NCI-H345 (cell line): ENCODE measurements at regions not wholly inside any gene's neighbourhood (a gene's known extent, or its start where the extent isn't known, plus 50 kb on each side); places are given as distances from the start of the nearest gene placed in this dataset.

Experiments
- DNase-seq: peaks from one replicate; lab custom pipeline; 2025; lab: John Stamatoyannopoulos, UW

- no peak for DNase-seq
Observed at GRCh38 chr13:40168425-40169166, 497.8 kb downstream of the FOXO1 start.

- DNase-seq, result no peak
Observed at GRCh38 chr13:40169476-40169875, 497.0 kb downstream of the FOXO1 start.

DNA sequence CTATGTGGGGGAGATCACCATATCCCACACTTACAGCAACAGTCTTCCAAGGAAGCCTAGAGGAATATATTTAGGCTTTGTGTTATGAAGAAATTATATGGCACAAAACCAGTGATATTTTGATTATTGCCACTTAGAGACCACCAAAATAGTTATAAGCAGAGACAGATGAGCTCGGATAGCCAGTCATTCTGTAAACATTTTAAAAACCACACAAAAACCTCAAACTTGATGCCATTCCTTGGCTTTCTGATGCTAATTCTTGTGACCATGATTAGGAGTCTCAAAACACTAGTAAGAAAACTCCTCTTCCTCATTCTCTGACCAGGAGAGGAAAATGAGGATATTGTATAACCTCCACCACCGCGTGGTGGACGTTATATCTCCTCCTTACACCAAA, 496.4 kb downstream of the FOXO1 start:
- no peak for DNase-seq

- no peak for DNase-seq
Observed at GRCh38 chr13:40170982-40171381, 495.5 kb downstream of the FOXO1 start.

DNA sequence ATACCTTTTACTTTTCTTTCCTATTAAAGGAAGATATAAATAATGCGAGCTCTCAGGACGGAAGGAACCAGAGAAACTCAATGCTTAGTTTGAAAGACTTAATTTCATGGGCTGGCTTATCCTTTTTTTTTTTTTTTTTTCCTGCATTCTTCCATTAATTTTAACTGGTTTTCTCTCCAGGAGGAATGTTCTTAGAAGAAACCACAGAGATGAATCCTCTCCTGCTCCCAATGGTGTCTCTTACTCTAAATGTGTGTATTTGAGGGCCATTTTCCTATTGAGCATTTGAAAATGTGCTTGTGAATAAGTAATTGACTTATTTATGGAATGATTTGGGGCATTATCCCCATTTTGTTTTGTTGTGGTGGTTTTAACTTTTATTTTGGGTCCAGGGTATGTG, 494.9 kb downstream of the FOXO1 start:
- DNase-seq, result no peak

DNA sequence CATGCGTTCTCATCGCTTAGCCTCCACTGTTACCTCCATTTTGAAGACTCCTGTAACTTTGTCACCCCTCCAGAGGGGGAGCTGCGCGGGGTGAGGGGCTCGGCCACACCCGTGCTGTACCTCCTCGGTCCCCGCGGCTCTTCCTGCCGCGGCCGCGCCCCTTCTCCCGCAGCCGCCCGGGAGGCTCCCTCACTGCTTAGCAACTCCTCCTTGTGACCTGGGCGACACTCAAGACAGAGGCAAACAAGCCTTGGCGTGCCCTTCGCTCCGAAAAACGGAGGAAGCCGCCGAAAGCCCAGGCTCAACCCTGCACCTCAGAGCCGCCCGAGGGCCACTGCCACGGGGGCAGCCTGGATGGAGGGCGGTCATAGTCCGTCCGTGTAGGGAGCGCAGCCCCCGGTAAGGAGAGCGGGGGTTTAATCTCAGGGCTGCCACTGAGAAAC, 494.3 kb downstream of the FOXO1 start:
- no peak for DNase-seq

DNA sequence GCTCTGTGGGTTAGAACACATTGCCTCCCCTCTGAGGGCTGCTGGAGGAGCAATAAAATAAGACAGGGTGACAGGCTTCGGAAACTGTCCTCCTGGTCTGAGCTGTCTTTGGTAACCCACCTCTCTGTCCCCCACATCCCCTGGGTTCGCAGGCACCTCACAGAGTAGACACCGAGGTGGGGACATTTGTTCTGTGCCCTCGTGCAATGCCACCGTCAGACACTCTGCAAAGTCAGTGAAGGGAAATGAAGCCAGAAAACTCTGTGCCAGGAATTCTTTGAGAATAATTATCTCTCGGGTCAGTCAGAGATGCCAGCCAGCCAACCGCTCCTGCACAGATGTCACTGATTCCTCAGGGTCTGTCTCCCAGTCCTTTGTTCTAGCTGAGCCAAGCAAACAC, 493.6 kb downstream of the FOXO1 start:
- no peak for DNase-seq

DNA sequence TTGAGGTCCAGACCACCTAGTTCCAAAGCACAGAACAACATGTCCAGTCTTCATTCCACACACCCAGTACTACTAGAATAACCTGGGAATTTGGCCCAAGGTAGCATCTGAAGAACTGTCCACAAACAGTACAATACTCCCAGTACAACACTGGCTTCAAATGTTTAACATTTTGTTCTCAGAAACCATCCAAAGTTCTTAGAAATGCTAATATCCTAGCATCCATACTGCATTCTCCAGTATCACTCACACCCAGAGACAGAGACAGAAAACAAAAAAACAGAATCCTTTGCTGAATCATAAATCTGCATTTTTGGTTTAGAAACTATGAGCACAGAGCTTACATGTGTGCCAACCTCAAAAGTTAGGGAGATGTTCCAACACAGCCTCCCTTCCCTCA, 490.8 kb downstream of the FOXO1 start:
- no peak for DNase-seq

DNA sequence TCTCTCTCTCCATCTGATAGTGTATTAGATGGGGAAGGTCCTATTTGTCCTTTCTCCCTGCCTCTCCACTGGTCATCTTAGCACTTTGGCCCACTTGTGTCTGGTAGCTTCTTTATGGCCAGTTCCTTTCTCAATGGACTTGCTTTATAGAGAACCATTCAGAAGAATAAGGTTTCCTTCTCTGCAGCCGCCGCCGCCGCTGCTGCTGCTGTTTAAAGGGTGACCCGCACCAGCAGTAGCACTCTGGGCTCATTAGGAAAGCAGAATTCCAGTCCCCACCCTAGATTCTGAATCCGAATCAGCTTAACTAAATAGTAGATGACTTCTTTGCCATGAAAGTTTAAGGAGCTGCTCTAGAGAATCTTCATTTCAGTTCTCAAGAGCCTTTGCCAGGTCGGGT, 490.2 kb downstream of the FOXO1 start:
- no peak for DNase-seq

- DNase-seq, result no peak
Observed at GRCh38 chr13:40178130-40178529, 488.3 kb downstream of the FOXO1 start.

DNA sequence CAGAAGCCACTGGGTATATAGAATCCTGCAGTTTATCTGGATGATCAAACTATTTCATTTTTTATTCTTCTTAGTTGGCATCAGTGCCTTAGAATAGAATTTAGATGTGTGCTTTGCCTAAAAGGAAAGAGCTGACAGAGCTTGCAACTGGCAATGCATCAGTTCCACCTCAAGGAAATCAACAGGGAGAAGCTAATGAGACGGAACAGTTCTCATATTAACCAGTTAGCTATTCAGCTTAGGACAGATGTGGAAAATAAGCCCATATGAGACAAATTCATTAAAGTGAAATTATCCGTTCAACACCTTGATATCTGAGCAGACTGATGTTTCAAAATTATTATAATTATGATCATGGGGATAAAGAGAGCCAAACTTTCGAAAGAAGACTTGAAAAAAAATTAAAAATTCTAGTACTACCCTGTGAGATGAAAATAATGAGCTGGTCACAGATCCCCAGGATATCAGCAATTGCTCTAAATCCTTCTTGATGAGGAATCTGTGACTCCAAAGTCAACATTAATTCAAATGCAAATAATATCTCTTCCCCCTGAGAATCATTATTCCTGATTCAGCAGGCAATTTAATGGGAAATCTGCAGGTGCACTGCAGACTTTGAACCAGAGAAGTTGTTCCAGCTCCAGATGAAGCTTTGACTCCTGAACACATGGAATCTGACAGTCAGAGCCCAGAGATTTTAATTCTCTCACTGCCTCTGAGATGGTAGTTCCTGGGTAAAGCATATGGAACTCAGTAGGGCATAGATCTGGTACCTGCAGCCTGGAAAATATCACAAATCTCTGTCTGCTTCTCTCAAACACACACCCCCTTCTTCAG, 486.8 kb downstream of the FOXO1 start:
- DNase-seq, result peak; percentile 21

- DNase-seq, result no peak
Observed at GRCh38 chr13:40180776-40181175, 485.7 kb downstream of the FOXO1 start.

GRCh38 chr13:40181203-40181845, 485.1 kb downstream of the FOXO1 start:
- peak; percentile 2 for DNase-seq

DNA sequence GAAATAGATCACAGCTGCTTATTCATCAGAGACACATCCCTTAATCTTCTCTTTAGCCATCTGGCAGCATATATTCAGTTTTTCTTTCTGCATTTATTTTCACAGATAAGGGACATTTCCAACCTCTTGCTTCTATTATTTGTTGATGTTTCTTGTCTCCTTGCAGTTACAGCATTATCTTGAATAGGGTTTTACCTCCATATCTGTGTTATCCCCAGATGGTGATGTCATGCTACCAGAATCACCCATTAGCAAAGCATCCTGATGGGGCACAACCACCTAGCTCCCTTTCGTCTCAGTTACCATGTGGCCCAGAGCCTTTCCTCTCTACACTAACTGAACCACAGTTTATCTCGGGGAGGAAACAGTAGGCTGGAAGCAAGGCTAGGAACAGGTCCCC, 483.9 kb downstream of the FOXO1 start:
- no peak for DNase-seq

- no peak for DNase-seq
Observed at GRCh38 chr13:40185414-40185813, 481.0 kb downstream of the FOXO1 start.

DNA sequence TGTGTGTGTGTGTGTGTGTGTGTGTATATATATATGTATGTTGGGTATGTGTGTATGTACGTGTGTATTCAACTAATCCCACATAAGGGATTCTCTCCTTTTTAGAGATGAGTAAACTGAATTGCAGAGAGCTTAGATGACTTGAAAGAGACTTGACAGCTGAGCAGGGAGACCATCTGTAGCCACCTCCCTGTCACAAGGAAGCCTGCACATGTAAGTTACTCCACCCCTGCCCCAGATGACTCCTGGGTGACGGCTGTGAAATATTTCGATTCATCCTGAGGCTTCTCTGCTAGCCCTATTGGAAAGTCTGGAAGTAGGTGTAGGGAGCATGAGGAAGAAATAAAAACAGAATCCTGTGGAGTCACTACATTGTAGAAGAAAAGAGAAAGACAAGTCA, 480.4 kb downstream of the FOXO1 start:
- DNase-seq, result no peak

GRCh38 chr13:40186626-40187323, 479.7 kb downstream of the FOXO1 start:
- no peak for DNase-seq

DNA sequence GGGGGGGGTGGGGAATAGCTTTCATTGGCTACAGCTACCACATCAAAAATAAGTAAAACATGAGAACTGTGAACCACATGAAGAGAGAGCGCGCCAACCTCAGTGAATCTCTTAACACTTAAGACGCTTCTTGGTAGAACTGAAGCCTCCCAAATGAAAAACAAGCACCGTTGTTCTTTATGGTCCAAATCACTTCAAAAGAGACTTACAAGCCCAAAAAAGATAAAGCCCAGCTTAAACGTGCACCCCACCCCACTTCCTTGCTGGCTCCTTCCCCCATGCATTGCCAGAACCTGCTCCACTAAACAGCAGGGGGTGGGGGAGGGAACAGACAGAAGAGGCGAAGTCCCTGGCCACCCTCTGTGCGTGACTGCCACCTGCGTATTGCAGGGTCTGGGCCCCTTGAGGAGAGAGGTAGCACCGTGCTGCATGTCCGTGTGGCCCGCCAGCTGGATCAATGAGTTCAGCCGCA, 479.1 kb downstream of the FOXO1 start:
- DNase-seq, result no peak

GRCh38 chr13:40187841-40188591, 478.4 kb downstream of the FOXO1 start:
- DNase-seq, result no peak

DNA sequence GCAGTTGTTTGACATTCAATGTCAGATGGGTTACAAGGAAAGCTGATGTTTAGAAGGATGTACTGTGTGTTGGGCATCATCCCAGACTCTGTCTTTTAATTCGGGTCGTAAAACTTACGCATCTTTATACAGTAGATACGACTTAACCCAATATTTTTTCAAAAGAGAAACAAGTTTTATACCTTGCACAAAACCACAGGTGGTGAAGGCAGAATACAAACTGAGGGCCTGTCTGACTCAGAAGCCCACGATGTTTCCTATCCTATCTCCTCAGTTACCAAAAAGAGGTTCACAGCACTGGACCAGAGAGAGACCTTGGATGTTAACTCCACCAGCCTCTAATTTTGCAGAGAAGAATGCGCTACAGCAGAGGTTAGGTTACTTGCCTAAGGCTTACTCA, 477.0 kb downstream of the FOXO1 start:
- DNase-seq, result no peak

- DNase-seq, result no peak
Observed at GRCh38 chr13:40189898-40190630, 476.4 kb downstream of the FOXO1 start.
